ENCODE measurements at regions not wholly inside any gene's neighbourhood (a gene's known extent, or its start where the extent isn't known, plus 50 kb on each side); places are given as distances from the start of the nearest gene placed in this dataset.
A peak's percentile ranks its signal among the peaks of the same experiment; 100 is the strongest.

- peak; percentile 16 for TF ChIP-seq CTCF (IDR thresholded peaks at IDR 0.05)
- Mint-ChIP-seq H3K27me3 (ENCODE audit: unreplicated experiment) (peaks cover 3% of the 10 kb centered on the region), H3K36me3 (ENCODE audit: unreplicated experiment) (no peaks in the 10 kb centered on the region), H3K9me3 (ENCODE audit: unreplicated experiment) (no peaks in the 10 kb centered on the region), H3K27ac (ENCODE audit: unreplicated experiment) (no peak overlapping the region), H3K4me1 (ENCODE audit: unreplicated experiment) (no peaks in the 10 kb centered on the region), H3K4me3 (ENCODE audit: unreplicated experiment) (no peak overlapping the region)
- no peak for DNase-seq (ENCODE audit: extremely low spot score, unreplicated experiment)
Measured at GRCh38 chr4:58732973-58733372, 1622.8 kb upstream of the IGFBP7 start.

GRCh38 chr4:58723954-58724353 is 1613.8 kb upstream of the IGFBP7 start:
- no peak for TF ChIP-seq CTCF (IDR thresholded peaks at IDR 0.05)
- Mint-ChIP-seq H3K4me1 (ENCODE audit: unreplicated experiment) (no peaks in the 10 kb centered on the region), H3K27me3 (ENCODE audit: unreplicated experiment) (no peaks in the 10 kb centered on the region), H3K27ac (ENCODE audit: unreplicated experiment) (no peak overlapping the region), H3K36me3 (ENCODE audit: unreplicated experiment) (no peaks in the 10 kb centered on the region), H3K9me3 (ENCODE audit: unreplicated experiment) (no peaks in the 10 kb centered on the region), H3K4me3 (ENCODE audit: unreplicated experiment) (no peak overlapping the region)
- DNase-seq (ENCODE audit: extremely low spot score, unreplicated experiment) = no peak

GRCh38 chr4:58711039-58711438 is 1600.9 kb upstream of the IGFBP7 start:
- Mint-ChIP-seq H3K27ac (ENCODE audit: unreplicated experiment) (no peak overlapping the region), H3K27me3 (ENCODE audit: unreplicated experiment) (no peaks in the 10 kb centered on the region), H3K36me3 (ENCODE audit: unreplicated experiment) (no peaks in the 10 kb centered on the region), H3K4me3 (ENCODE audit: unreplicated experiment) (no peak overlapping the region), H3K4me1 (ENCODE audit: unreplicated experiment) (no peaks in the 10 kb centered on the region), H3K9me3 (ENCODE audit: unreplicated experiment) (no peaks in the 10 kb centered on the region)
- no peak for TF ChIP-seq CTCF (IDR thresholded peaks at IDR 0.05)
- DNase-seq (ENCODE audit: extremely low spot score, unreplicated experiment) = no peak

GRCh38 chr4:58688568-58688967 is 1578.4 kb upstream of the IGFBP7 start:
- Mint-ChIP-seq H3K36me3 (ENCODE audit: unreplicated experiment) (no peaks in the 10 kb centered on the region), H3K27ac (ENCODE audit: unreplicated experiment) (no peak overlapping the region), H3K9me3 (ENCODE audit: unreplicated experiment) (no peaks in the 10 kb centered on the region), H3K27me3 (ENCODE audit: unreplicated experiment) (no peaks in the 10 kb centered on the region), H3K4me3 (ENCODE audit: unreplicated experiment) (no peak overlapping the region), H3K4me1 (ENCODE audit: unreplicated experiment) (no peaks in the 10 kb centered on the region)
- no peak for TF ChIP-seq CTCF (IDR thresholded peaks at IDR 0.05)
- DNase-seq (ENCODE audit: extremely low spot score, unreplicated experiment) = no peak

- no peaks in the 10 kb centered on the region for H3K4me1 Mint-ChIP-seq (ENCODE audit: unreplicated experiment)
- no peaks in the 10 kb centered on the region for H3K27me3 Mint-ChIP-seq (ENCODE audit: unreplicated experiment)
- H3K9me3 Mint-ChIP-seq (ENCODE audit: unreplicated experiment) = no peaks in the 10 kb centered on the region
- DNase-seq (ENCODE audit: extremely low spot score, unreplicated experiment) = no peak
- no peak overlapping the region for H3K4me3 Mint-ChIP-seq (ENCODE audit: unreplicated experiment)
- H3K36me3 Mint-ChIP-seq (ENCODE audit: unreplicated experiment) = no peaks in the 10 kb centered on the region
- TF ChIP-seq CTCF (IDR thresholded peaks at IDR 0.05) = no peak
- H3K27ac Mint-ChIP-seq (ENCODE audit: unreplicated experiment) = no peak overlapping the region
Measured at GRCh38 chr4:58679886-58680285, 1569.7 kb upstream of the IGFBP7 start.

All from osteocyte (in vitro differentiated cells).